HG03066 (cell line): ENCODE measurements at regions not wholly inside any gene's neighbourhood (a gene's known extent, or its start where the extent isn't known, plus 50 kb on each side); places are given as distances from the start of the nearest gene placed in this dataset.
A peak's percentile ranks its signal among the peaks of the same experiment; 100 is the strongest.

Experiments
- ATAC-seq: cut with Tn5 transposase; IDR thresholded peaks from one replicate; pipeline ENCODE4 v1.9.1; 2021; ENCODE audit warnings: low read depth; ENCODE audit not compliant: unreplicated experiment

DNA sequence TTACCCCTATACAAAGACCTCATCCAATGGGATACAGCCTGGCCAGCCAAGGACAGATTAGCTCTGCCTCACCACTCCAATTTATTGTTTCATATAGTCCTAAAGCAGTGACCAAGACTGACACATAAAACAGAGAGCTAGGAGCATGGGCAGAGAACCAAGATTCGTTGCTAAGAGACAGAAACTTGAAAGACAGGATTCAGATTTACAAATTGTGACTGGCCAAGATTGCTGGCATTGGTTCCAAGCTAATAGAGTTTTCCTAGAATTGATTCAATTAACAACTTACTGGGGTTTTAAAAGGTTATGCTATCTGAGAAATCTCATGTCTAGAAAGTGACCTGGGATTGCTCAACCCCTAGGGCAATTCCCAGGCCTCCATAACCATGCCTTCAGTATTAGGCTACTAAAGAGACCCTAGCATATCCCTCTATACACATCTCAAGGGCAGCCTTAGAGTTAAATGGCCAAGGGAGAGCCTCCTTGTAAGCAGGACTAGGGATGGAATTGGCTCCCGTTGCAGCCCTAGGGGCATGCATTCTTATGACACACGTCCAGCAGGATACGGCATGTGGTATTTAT lies 75.6 kb downstream of the ICOS start:
- no peak for ATAC-seq

DNA sequence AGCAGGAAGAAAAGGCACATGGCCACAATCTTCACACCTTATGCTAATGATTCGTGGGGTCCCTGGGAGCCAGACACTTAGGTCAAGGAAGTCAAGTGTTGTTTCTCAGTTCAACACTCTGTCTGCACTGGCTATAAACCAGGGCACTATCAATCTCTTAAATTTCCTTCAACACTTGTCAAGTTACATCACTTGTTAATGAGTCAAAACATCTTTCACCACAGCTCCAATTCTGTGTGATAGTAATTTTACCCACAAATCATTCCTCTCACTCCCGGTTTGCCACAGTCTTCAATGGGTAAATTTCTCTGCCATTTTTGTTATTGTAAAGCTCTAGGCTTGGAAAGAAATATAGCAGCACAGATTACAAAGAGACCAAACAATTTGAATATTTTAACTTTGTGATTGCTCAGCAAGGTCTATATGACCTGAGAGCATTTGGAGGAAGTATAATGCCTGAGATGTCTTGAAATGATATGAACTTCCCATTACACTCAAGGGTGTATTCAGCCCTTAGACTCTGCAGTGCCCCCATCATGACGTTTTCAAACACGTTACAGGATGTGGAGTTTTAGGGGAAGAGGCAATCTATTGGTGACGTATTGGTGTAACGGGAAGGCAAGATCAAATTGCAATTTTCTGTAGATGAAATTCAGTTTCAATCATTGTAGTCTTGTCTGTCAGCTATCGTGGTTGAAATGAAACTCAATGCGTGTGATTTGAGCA lies 78.7 kb downstream of the ICOS start:
- ATAC-seq, result no peak

DNA sequence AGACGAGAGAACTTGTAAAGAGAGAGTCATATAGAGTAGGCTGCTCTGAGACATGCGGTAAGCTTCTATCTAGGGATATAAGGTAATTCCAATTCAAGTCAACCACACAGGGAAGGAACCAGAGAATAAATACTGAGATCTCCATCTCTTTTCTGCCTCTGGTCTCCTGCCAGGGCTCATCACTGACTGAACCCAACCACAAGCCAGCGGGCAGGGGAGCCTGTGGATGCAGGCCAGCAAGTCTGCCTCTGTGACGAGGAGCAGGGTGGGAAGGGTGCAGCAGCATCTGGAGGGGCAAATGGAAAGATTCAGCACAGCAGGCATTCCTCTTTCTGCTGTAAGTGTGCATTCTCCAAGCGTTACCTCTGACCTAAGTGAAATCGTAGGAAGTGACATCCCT lies 82.2 kb downstream of the ICOS start:
- ATAC-seq, result no peak

DNA sequence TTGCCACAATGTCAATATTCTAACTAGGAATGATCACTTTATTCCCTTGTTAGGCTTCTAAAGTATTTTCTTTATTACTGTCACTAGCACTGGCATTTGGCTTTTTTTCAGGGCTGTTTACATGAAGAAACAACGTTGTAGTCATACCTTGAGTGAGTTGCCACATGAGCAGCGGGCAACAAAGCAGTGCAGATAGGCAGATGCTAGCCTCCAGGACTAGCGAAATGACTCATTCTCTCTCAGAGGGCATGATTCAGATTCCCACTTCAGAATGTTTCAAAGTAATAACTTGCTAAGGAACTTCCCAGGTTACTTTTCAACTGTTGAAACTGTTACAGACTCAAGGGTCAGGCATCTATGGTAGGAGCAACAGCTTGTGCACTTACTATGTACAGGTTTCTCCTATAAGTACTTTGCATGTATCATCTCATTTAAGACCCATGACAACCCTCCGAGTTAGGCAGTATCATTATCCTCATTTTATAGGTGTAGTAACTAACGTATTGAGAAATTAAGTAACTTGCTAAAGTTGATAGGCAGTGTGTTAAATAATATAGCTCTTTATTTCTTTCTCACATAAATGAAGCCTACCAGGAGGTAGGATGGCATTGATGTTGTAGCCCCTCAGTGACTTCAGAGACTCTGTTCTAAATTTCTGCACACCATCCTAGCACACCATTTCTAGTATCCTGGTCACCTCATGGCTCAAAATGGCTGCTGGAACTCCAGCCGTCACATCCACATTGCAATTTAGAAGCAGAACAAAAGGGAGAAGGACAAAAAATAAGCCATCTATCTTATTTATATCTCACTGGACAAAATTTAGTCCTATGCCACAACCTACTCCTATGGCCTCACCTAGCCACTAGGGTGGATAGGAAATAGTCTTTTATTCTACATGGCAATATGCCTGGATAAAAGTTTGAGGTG lies 83.3 kb downstream of the ICOS start:
- peak; percentile 65 for ATAC-seq

DNA sequence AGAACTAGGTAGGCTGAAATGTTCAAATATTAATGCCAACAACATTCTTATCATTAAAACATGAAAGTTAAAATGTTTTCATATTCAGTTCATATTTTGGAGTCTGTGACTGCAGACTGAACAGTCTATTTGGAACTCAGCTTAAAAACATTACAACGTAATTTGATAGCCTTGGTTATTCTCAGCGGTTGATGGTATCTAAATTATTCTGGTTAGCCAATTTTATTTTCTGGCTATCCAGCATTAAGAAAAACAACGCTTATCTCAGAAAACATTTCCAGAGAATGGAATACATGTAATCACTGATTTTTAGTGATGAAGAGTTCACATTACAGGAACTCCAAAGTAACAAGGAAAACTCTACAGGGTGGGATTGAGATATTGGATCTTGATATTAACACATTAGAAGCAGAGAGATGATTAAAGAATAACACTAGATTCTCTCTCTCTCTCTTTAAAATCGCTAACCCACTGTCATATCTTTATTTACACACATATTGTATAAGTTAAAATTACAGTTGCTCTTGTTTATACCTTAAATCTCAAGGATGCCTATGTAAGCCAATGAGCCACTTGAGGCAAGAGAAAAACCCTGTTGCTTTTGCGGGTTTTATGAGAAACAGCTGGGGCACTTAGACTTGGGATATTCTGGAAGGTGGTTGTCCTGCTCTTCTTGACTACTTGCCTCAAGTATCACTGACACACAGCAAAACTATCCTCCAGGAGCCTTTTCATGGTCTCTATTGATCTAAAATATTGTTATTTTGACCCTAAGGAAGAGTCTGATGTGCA lies 84.9 kb downstream of the ICOS start:
- ATAC-seq, result no peak

DNA sequence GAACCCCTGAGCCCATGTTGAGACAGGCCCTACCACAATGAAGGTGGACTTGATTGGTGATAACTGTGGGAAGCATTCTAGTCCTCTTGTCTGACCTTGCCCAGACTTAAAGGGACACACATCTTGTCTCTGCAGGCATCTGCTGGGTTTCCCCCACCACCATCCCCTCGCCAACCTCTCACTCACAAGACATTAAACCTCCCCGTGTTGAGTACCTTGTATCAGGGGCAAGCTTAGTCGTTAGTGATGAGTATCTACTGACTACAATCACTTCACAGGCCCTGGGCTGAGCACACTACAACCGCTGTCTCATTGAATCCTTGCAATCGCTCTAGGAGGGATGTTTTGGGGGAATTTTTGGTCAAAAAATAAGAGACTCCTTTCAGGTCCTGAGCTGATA lies 86.0 kb downstream of the ICOS start:
- no peak for ATAC-seq

DNA sequence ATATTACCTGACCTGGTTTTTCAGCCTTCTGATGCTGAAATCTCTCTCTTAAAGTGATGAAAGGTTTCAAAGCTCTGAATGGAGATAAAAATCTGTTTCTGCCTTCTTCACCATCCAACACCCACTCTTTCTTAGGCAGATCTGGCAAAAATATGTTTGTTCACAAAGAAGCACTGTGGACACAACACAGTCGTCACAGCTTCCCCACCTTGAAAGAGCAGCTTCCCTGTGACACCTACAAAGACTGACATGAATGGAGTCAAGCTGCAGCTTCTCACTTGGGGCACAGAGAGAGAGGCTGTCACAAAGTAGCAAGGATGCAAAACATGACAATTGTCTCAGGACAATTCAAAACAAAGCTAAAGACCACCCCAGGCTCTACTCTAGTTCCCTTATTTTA lies 86.5 kb downstream of the ICOS start:
- no peak for ATAC-seq

DNA sequence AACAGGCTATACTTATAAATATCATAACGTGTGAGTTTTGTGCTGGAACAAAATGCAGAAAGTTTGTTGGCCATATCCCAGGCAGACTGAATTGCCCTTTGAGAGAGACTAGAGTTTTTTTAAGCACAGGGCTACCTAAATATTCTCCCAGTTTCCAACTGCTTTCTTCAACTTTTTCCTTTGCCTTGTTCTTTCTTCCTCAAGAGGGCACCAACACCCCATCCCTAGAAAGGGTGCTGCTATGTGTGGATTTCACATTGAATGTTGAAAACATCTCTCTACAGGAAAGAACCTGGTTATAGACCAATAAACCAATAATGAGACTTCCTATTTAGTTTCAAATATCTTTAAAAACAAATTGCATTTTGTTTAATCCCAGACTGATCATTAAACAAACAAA lies 87.9 kb downstream of the ICOS start:
- ATAC-seq, result no peak

DNA sequence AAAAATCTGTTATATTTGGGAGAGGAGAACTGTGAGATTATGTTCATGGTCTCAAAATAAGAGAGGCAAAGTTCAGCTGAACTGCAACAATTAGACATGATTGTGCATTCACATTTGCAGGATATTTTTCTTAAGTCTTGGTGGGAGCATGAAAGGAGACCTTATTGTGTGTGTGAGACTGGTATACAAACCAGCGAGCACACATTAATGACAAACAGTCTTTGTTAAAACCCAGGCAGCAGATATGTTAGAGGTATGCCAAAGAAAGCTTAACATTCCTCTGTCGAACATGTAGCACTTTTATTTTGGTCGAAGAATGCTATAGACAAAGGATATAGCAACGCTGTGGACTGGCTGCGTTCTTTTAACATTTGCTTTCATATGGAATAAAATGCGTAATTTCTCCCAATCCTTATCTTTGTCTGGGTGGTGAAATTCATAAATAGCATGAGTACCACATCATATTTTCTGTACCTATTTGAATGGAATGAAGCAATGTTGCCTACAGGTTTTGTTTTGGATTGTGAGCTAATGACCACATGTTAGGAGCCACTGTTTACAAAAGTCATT lies 88.4 kb downstream of the ICOS start:
- ATAC-seq, result no peak

DNA sequence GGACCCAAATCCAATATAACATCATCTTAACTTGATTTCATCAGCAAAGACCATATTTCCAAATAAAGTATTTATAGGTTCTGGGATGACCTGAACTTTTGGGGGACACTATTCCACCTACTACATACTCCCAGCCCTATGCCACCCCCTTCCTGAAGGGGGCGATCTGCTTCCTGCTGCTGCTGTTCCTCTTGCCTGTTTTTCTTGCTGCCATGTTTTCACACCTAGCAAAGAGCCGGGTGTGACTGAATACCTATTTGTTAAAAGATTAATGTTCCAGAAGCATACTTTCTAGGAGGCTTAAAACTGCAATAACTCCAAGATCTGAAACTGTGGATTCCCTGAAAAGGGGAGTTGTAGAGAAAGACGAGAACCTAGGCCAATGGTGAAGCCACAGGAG lies 89.7 kb downstream of the ICOS start:
- ATAC-seq, result no peak

DNA sequence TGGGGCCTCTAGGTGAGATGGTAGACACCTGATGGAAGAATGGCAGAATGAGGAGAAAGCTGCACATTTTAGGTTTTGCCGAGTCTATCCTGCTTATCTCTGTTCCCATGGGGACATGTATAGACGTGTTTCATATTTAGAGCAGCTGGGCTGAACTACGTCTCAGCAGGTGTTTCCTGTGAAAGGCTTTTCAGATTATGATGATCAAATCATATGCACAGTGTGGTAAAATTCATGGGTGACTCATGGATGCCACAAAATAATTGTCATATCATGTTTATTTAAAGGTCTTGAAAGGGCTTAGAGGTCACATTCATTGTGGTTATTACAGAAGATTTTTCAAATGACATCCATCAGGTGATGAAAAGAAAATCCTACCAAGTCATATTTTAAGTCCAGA lies 90.5 kb downstream of the ICOS start:
- ATAC-seq, result peak; percentile 88

DNA sequence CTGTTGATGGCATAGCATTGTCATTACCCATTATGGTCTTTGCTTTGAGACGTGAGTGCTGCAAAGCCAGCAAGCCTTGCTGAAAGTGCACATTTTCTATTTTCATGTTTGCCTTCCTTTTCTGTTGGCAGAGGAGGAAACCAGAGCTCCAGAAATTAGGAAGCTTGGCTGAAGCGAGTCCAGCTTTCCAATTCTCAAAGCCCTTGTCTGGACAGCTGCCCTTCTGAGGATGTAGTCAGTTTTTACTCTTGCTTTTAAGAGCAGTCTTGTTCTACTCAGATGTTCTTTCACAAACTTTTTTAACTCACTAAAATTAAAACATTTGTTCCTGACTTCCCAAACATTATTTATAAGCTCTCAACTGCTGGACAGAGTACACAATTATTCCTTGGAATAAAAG lies 93.8 kb downstream of the ICOS start:
- no peak for ATAC-seq

DNA sequence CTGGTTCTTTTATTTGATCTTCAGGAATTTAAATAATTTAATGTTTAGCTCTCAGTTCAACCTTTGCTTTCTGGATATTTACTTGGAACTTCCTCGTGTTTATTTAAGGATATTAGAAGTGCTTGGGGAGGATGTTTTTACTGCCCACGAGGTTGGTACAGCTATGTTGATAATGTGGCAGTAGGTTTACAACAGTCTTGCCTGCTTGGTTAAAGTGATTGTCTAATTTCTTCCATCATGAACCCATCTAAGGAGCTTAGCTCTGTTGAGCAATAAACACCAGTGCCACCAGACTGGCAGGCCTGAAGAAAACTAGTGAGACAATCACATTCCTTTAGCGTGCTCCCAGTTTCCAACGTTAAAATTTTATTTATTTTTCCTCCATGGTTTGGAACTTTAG lies 94.5 kb downstream of the ICOS start:
- no peak for ATAC-seq

DNA sequence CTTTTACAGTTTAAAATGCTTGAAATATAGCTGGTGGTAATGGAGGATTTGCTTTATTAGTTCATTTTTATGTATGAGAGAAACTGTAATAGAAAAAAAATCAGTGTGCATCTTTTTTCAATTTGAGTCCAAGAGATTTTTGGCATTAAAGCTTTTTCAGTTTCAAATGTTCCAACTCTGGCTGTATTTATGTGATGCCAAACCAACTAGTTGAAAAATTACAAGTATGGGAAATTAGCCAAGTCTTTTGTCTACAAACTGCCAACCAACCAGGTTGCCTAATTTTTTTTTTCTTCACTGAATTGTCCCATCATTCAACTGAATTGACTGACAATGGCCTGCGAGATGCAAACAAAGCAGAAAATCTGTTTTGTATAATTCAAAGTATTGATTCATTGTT lies 95.7 kb downstream of the ICOS start:
- ATAC-seq, result no peak

DNA sequence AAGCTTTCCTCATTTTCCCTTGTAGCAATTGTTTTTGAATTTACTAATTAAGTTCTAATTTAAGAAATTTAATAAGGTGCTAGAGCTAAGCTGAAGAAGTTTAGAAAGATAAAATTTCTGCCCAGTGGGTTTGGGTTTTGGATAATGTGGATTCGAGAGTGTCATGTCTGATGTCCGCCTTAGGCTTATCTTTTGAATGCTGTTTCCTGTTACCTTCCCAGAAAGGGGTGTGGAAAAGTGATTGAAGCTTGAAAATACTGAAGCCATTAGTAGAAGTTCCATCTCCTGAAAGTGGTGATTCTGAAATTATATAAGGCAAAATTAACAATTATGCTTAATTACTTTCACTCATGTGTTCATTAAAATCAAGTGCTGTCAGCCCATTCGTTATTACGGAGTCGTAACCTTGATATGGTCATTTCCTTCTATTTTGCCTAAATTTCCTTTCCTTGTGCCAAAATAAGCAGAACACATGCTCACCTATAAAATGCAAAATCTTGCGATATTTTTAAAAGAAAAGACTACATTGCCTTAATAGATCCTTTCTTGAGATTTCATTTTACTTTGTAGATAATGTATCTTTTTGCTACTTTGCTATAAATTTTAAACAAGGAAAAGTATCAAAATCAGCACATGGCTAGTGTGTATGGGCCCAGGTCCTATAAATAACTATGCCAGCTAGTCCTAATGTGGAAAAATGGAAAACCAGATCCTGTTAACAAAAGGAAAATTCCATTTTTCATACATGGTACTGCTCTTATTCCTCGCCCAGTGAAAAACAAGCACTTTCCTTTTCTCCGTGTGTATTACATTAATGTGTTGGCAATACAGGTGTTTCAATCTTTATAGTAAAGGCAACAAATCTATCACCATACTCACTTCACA lies 97.3 kb downstream of the ICOS start:
- no peak for ATAC-seq

DNA sequence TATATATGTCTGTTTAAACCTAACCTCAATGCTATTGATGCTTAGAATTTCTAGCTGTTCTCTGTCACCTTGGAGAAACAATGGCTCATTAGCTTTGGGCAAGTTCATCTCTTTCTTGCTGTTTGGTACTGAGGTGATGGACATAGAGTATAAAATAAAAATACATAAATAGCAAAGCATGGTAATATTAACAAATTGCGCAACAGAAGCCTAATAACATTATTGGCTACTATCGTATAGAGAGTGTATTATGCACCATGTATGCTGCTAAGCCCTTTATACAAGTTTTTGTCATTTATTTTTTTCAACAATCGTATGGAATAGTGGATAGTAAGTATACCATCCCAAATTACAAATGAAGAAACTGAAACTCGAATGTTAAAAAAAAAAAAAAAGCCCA lies 100.1 kb downstream of the ICOS start:
- no peak for ATAC-seq

DNA sequence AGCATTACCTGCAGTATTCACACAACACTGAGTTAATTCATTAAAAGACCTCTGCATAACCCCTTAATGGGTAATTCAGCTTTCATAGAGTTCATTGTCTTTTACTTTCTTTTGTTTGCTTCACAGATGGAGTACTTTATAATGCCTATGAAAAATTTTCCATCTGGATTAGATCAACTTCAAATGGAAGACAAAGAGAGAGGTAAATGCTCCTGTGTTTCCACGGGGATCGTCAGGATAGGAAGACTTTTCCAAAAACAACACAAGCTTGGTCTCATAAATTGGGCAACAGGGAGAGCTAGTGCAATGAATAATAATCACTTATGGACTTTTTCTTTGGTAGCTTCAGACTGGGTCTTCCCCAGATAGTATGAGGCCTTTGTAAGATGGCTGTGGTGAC lies 100.7 kb downstream of the ICOS start:
- no peak for ATAC-seq

DNA sequence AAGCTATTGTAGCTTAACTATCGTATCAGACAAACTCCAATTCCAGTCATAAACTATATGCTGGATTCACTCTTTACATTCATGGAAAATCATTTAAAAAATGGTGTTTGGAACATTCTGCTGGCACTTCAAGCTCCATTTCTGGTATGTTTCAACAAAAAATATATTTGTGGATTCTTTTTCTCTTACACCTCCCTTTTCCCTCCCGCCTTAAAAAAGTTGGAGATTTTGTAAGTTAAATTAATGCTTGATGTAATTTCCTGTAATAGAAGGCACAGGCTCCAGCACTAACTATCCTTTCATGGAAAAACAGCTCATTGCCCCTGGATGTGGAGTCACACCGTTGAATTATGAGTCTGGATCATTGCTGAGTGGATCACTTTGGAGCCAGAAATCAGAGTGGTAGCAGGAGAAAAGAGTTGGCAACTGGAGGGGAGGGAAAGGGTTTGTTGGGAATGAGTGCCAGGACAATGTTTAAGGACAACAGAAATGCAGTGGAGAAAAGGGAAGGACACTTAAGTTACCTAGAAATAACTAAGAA lies 102.8 kb downstream of the ICOS start:
- ATAC-seq, result no peak

DNA sequence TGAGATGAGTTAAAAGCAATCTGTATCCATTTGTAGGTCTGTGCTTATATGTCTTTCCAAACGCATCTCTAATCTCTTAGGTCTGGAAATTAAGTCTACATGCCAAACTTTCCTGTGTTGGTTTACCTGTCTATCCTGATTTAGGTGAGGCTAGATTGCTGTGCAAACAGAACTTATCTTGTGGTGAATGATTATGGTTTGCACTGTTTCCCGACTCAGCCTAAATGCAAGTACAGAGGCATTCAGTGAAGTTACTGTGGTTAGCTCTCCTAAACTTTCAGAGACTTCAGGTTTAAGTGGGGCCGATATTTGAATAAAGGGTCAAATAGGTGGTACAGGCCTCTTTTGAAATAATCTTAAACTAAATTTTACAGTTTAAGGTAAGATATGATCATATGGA lies 103.5 kb downstream of the ICOS start:
- no peak for ATAC-seq
